Upper lobe of left lung (tissue), 4 donors: ENCODE measurements at regions not wholly inside any gene's neighbourhood (a gene's known extent, or its start where the extent isn't known, plus 50 kb on each side); places are given as distances from the start of the nearest gene placed in this dataset.

Source experiments
- EP300 ChIP-seq, 4 donors: sonication (generic); formaldehyde crosslinking; IDR thresholded peaks; one replicate each; pipeline ENCODE4 v1.5.1; 2017; ENCODE audit warnings: antibody characterized with exemption in 4 of 4, control low read depth in 2 of 4
- POLR2A ChIP-seq, 4 donors: fragments of 450-650 bp; IDR thresholded peaks; one replicate each; pipeline ENCODE4 v1.5.1; 2016 to 2017; ENCODE audit warnings: antibody characterized with exemption in 4 of 4, mild to moderate bottlenecking in 2 of 4
- POLR2AphosphoS5 ChIP-seq, 2 donors: sonication (generic); formaldehyde crosslinking; IDR thresholded peaks; one replicate each; pipeline ENCODE4 v1.5.1; 2017; ENCODE audit warnings: antibody characterized with exemption in 2 of 2
- TF ChIP-seq, protein P1 (sequence below), 6 experiments: fragments of 450-650 bp in 4 of 6; fragments of 200-600 bp in 2 of 6; sonication (generic) in 2 of 6; IDR thresholded peaks; one replicate each; pipeline ENCODE4 v1.5.1; 2016 to 2019; ENCODE audit warnings: antibody characterized with exemption in 6 of 6

- TF ChIP-seq, protein P1, sequence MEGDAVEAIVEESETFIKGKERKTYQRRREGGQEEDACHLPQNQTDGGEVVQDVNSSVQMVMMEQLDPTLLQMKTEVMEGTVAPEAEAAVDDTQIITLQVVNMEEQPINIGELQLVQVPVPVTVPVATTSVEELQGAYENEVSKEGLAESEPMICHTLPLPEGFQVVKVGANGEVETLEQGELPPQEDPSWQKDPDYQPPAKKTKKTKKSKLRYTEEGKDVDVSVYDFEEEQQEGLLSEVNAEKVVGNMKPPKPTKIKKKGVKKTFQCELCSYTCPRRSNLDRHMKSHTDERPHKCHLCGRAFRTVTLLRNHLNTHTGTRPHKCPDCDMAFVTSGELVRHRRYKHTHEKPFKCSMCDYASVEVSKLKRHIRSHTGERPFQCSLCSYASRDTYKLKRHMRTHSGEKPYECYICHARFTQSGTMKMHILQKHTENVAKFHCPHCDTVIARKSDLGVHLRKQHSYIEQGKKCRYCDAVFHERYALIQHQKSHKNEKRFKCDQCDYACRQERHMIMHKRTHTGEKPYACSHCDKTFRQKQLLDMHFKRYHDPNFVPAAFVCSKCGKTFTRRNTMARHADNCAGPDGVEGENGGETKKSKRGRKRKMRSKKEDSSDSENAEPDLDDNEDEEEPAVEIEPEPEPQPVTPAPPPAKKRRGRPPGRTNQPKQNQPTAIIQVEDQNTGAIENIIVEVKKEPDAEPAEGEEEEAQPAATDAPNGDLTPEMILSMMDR (IDR thresholded peaks at IDR 0.05): no peak
- TF ChIP-seq POLR2A (IDR thresholded peaks at IDR 0.05): no peak
- no peak for TF ChIP-seq POLR2AphosphoS5 (IDR thresholded peaks at IDR 0.05)
- TF ChIP-seq EP300 (IDR thresholded peaks at IDR 0.05): no peak
These were observed 340.8 kb downstream of the CMPK2 start for GRCh38 chr2:6524691-6525474.
